ENCODE measurements at regions not wholly inside any gene's neighbourhood (a gene's known extent, or its start where the extent isn't known, plus 50 kb on each side); places are given as distances from the start of the nearest gene placed in this dataset.

DNA sequence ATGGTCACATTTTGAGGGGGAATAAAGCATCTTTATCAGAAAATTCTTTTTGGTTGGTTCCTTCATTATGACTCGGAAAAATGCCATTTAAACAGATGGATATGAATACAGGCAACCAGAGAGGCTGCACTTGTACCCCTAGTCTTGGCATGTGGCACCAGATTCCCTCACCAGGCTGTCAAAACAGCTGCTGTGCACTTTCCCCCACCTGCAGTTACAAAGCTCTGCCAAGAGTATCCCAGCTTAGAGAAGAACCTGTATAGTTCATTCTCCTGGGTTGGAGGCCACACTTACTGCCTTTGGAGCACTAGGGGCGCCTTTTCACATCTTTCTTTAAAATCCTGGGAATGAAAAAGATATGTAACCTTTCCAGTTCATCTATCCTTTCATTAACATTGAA is 190.3 kb downstream of the KIF2B start:
- no peak for TF ChIP-seq EZH2 (IDR thresholded peaks at IDR 0.05)
- no peak for TF ChIP-seq POLR2AphosphoS5 (IDR thresholded peaks at IDR 0.05; ENCODE audit: borderline replicate concordance, low read depth, low read length)

Data from SK-N-MC (cell line).